Tibial nerve (tissue), 4 donors: ENCODE measurements at regions not wholly inside any gene's neighbourhood (a gene's known extent, or its start where the extent isn't known, plus 50 kb on each side); places are given as distances from the start of the nearest gene placed in this dataset.

ENCODE experiments used
- DNase-seq, 2 donors: peaks; one replicate each; pipeline ENCODE4 v3.0.0-alpha.2; 2019; ENCODE audit warnings: low spot score in 2 of 2
- H3K27ac ChIP-seq, 4 donors: fragments of 200-600 bp; sonication (generic) in 3 of 4; one replicate each; pipeline ENCODE4 v1.5.1; 2017 to 2019; ENCODE audit warnings: mild to moderate bottlenecking in 1 of 4
- H3K27me3 ChIP-seq, 2 donors: fragments of 200-600 bp; sonication (generic) in 1 of 2; one replicate each; pipeline versions ENCODE4 v1.5.1 to v1.6.0; 2017 to 2019
- H3K36me3 ChIP-seq, 3 donors: fragments of 200-600 bp; sonication (generic); one replicate each; pipeline ENCODE4 v1.5.1; 2018 to 2019
- H3K4me1 ChIP-seq, 4 donors: fragments of 200-600 bp; sonication (generic) in 3 of 4; one replicate each; pipeline ENCODE4 v1.5.1; 2017 to 2019
- H3K4me3 ChIP-seq, 4 donors: fragments of 200-600 bp; sonication (generic) in 3 of 4; one replicate each; pipeline ENCODE4 v1.5.1; 2017 to 2019; ENCODE audit warnings: mild to moderate bottlenecking in 1 of 4, moderate library complexity in 1 of 4
- H3K9me3 ChIP-seq, 4 donors: fragments of 200-600 bp; sonication (generic) in 3 of 4; one replicate each; pipeline ENCODE4 v1.5.1; 2017 to 2019
- CTCF ChIP-seq, 5 experiments: fragments of 200-600 bp in 3 of 5; fragments of 450-650 bp in 2 of 5; sonication (generic) in 3 of 5; IDR thresholded peaks; one replicate each; pipeline ENCODE4 v1.5.1; 2016 to 2019; ENCODE audit warnings: antibody characterized with exemption in 5 of 5, mild to moderate bottlenecking in 3 of 5, moderate library complexity in 2 of 5
- EP300 ChIP-seq, 2 donors: sonication (generic); formaldehyde crosslinking; IDR thresholded peaks; one replicate each; pipeline ENCODE4 v1.6.1; 2017; ENCODE audit warnings: antibody characterized with exemption in 2 of 2, mild to moderate bottlenecking in 1 of 2
- POLR2A ChIP-seq, 2 donors: fragments of 450-650 bp; IDR thresholded peaks; one replicate each; pipeline ENCODE4 v1.6.1; 2017; ENCODE audit warnings: antibody characterized with exemption in 2 of 2, mild to moderate bottlenecking in 2 of 2, moderate library complexity in 2 of 2
- WGBS, 2 donors: methylation state at CpG; one replicate each; pipeline ENCODE4 v1.1.5; 2018; 5-methylcytosine and 5-hydroxymethylcytosine counted together

GRCh38 chr2:83874712-83875430, 584.2 kb downstream of the SUCLG1 start:
- DNase-seq: no peak
- no peak overlapping the region for H3K4me3 ChIP-seq
- no peak overlapping the region for H3K27ac ChIP-seq
- no peak for TF ChIP-seq POLR2A (IDR thresholded peaks at IDR 0.05)
- no peak for TF ChIP-seq CTCF (IDR thresholded peaks at IDR 0.05)
- H3K9me3 ChIP-seq: peaks cover 0 to 26% (median 0%) of the 10 kb centered on the region in 4 donors
- no peaks in the 10 kb centered on the region for H3K36me3 ChIP-seq
- WGBS, 2 donors: 93 to 95% methylated on average over 14 of the region's 14 CpGs
- no peaks in the 10 kb centered on the region for H3K4me1 ChIP-seq
- no peaks in the 10 kb centered on the region for H3K27me3 ChIP-seq

GRCh38 chr2:83874066-83874465, 585.0 kb downstream of the SUCLG1 start:
- no peak overlapping the region for H3K4me3 ChIP-seq

GRCh38 chr2:83873110-83873509, 586.0 kb downstream of the SUCLG1 start:
- Histone ChIP-seq H3K4me3 (no peak overlapping the region), H3K27ac (no peak overlapping the region), H3K36me3 (no peaks in the 10 kb centered on the region), H3K9me3 (peaks cover 0 to 14% (median 0%) of the 10 kb centered on the region in 4 donors), H3K27me3 (no peaks in the 10 kb centered on the region), H3K4me1 (no peaks in the 10 kb centered on the region)
- 90 to 91% methylated on average over 6 of the region's 6 CpGs for WGBS, 2 donors
- TF ChIP-seq POLR2A (IDR thresholded peaks at IDR 0.05) (no peak), EP300 (IDR thresholded peaks at IDR 0.05) (no peak), CTCF (IDR thresholded peaks at IDR 0.05) (no peak)
- DNase-seq: no peak

More at GRCh38 chr2:83874066-83874465, 585.0 kb downstream of the SUCLG1 start:
- Histone ChIP-seq H3K9me3 (peaks cover 0 to 23% (median 0%) of the 10 kb centered on the region in 4 donors), H3K27ac (no peak overlapping the region), H3K36me3 (no peaks in the 10 kb centered on the region), H3K4me1 (no peaks in the 10 kb centered on the region), H3K27me3 (no peaks in the 10 kb centered on the region)
- DNase-seq: no peak
- TF ChIP-seq CTCF (IDR thresholded peaks at IDR 0.05) (no peak), EP300 (IDR thresholded peaks at IDR 0.05) (no peak), POLR2A (IDR thresholded peaks at IDR 0.05) (no peak)
- WGBS, 2 donors: 94 to 95% methylated on average over 19 of the region's 19 CpGs

- no peak overlapping the region for H3K4me3 ChIP-seq
- no peaks in the 10 kb centered on the region for H3K36me3 ChIP-seq
- H3K27ac ChIP-seq: no peak overlapping the region
- no peaks in the 10 kb centered on the region for H3K4me1 ChIP-seq
- TF ChIP-seq POLR2A (IDR thresholded peaks at IDR 0.05) (no peak), CTCF (IDR thresholded peaks at IDR 0.05) (no peak), EP300 (IDR thresholded peaks at IDR 0.05) (no peak)
- DNase-seq: no peak
- no peaks in the 10 kb centered on the region for H3K27me3 ChIP-seq
- H3K9me3 ChIP-seq: no peaks in the 10 kb centered on the region
- WGBS, 2 donors: 93 to 96% methylated on average over 3 of the region's 3 CpGs
These were observed 592.9 kb downstream of the SUCLG1 start for GRCh38 chr2:83866211-83866610.

GRCh38 chr2:83862600-83862999, 596.5 kb downstream of the SUCLG1 start:
- H3K4me1 ChIP-seq: no peaks in the 10 kb centered on the region
- no peak overlapping the region for H3K4me3 ChIP-seq
- H3K9me3 ChIP-seq: no peaks in the 10 kb centered on the region
- DNase-seq: no peak
- H3K36me3 ChIP-seq: no peaks in the 10 kb centered on the region
- WGBS, 2 donors: 92 to 93% methylated on average over 2 of the region's 2 CpGs
- H3K27ac ChIP-seq: no peak overlapping the region
- H3K27me3 ChIP-seq: no peaks in the 10 kb centered on the region
- TF ChIP-seq CTCF (IDR thresholded peaks at IDR 0.05) (no peak), EP300 (IDR thresholded peaks at IDR 0.05) (no peak), POLR2A (IDR thresholded peaks at IDR 0.05) (no peak)
